ENCODE measurements at regions not wholly inside any gene's neighbourhood (a gene's known extent, or its start where the extent isn't known, plus 50 kb on each side); places are given as distances from the start of the nearest gene placed in this dataset.
"Not testable (repeated sequence)": the region's sequence is repeated elsewhere in the genome, so short reads cannot be mapped to it uniquely, and the experiment has no call there.

DNA sequence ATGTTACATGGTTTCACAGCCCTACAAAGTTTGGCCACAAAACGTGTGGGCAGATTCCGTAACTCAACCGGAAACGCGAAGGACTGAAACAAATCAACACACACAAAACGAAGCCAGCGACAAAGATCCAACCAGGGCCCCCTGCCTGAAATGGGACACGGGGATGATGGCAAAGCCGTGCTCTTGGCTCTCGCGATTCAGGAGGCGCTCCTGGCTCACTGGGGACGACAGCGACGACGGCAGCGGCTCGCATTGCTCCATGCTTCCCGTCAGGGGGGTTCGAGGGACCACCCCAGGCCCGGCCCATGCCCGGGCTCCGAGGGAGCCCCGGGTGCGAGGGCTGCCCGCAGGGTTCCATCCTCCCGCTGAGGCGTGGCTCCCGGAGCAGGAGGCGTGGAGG, 4786.8 kb upstream of the OR11H1 start:
- H3K27ac Mint-ChIP-seq (ENCODE audit: unreplicated experiment): no peak overlapping the region
- peaks cover 33% of the 10 kb centered on the region for H3K9me3 Mint-ChIP-seq
- H3K4me3 Mint-ChIP-seq: no peak overlapping the region
- H3K27me3 Mint-ChIP-seq (ENCODE audit: low read depth): no peaks in the 10 kb centered on the region
- H3K4me1 Mint-ChIP-seq: no peaks in the 10 kb centered on the region
- TF ChIP-seq CTCF (conservative IDR thresholded peaks at IDR 0.05): no peak
- DNase-seq (ENCODE audit: low read depth, low spot score): no peak
- peaks cover 29% of the 10 kb centered on the region for H3K36me3 Mint-ChIP-seq (ENCODE audit: low read depth)

DNA sequence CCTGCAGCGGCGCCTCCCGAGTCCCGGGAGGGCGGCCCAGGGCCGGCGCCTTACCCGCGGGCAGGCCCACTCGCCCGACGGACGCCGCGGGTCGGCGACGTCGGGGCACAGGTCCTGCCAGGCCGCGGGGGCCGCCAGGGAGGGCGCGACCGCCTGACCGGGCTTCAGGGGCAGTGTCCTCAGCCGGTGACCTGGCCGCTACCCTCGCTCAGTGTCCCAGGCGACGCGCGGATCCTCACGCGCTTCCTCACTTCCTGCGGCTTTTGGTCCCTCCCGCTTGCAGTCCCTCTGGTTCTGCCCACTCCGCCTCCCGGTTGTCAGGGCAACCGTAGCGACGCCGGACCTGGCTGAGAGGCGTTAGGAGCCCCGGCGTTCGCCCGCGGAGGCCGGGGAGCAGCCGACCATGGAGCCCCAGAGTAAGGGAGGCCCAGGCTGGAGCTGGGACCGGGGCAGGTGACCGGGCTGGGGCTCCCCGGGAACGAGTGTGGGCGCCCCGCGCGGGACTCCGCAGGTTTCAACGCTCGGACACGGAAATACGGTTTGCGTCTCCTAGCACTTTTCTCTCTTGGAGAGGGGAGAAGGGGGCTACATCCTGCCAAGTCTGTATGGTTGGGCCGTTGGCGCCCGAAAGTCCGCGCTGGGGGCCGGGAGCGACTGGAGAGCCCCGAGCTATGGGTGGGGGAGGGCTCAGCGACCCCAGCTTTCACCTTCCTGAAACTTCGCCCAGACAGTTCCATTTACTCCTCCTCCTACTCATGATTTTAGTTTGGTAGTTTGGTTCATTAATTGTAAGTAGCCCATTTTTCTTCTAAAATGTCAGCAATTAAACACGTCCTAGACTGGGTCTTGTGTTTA, 4786.0 kb upstream of the OR11H1 start:
- not testable (repeated sequence) for DNase-seq (ENCODE audit: low read depth, low spot score); H3K4me3 Mint-ChIP-seq; H3K27ac Mint-ChIP-seq (ENCODE audit: unreplicated experiment); H3K27me3 Mint-ChIP-seq (ENCODE audit: low read depth); H3K4me1 Mint-ChIP-seq
- H3K36me3 Mint-ChIP-seq (ENCODE audit: low read depth): peaks cover 31% of the 10 kb centered on the region
- peaks cover 36% of the 10 kb centered on the region for H3K9me3 Mint-ChIP-seq

DNA sequence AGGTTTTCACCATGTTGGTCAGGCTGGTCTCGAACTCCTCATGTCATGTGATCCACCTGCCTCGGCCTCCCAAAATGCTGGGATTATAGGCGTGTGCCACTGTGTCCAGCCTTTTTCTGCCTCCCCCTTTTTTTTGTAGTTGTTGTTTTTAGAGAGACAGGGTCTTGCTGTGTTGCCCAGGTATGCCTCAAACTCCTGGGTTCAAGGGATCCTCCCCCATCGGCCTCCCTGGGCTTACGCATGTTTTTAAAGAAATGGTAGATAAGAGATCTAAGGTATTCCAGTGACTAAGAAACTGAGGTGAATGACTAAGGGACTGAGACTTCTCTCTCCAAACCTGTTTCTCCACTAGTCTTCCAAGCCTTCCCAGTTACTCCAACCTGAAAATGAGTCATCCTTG, 4781.6 kb upstream of the OR11H1 start:
- H3K4me3 Mint-ChIP-seq; H3K27ac Mint-ChIP-seq (ENCODE audit: unreplicated experiment); H3K27me3 Mint-ChIP-seq (ENCODE audit: low read depth); H3K4me1 Mint-ChIP-seq; DNase-seq (ENCODE audit: low read depth, low spot score): not testable (repeated sequence)
- H3K36me3 Mint-ChIP-seq (ENCODE audit: low read depth): peaks cover 23% of the 10 kb centered on the region
- peaks cover 31% of the 10 kb centered on the region for H3K9me3 Mint-ChIP-seq

DNA sequence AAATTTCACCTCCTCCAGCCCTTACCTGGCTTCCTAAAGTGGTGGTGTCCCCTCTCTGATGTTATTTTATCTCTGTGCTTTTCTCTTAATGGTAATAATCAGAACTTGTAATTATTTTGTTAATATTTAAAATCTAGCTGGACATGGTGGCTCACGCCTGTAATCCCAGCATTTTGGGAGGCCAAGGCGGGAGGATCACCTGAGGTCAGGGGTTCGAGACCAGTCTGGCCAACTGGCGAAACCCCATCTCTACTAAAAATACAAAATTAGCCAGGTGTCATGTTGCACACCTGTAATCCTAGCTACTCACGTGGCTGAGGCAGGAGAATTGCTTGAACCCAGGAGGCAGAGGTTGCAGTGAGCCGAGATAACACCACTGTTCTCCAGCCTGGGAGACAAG, 4780.8 kb upstream of the OR11H1 start:
- peaks cover 34% of the 10 kb centered on the region for H3K9me3 Mint-ChIP-seq
- H3K4me1 Mint-ChIP-seq; H3K27ac Mint-ChIP-seq (ENCODE audit: unreplicated experiment); H3K4me3 Mint-ChIP-seq; H3K27me3 Mint-ChIP-seq (ENCODE audit: low read depth); DNase-seq (ENCODE audit: low read depth, low spot score): not testable (repeated sequence)
- peaks cover 23% of the 10 kb centered on the region for H3K36me3 Mint-ChIP-seq (ENCODE audit: low read depth)

DNA sequence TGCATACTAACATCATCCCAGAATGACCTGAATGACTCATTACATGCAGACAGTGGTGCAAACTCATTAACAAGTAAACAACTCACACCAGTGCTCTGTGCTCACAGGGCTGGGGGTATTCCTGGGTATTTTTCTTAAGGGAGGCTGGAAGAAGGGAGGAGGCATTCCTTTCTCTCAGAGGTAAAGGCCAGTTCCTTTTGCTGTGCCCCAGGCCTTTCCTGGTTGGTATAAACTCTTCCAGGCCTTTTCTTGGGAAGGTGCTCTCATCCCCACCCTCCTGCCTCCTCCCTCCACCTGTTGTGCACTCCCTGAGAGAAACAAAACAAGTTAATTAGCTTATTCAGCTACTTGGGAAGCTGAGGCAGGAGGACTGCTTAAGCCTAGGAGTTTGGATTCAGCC, 4779.2 kb upstream of the OR11H1 start:
- not testable (repeated sequence) for H3K27ac Mint-ChIP-seq (ENCODE audit: unreplicated experiment); H3K4me3 Mint-ChIP-seq; H3K27me3 Mint-ChIP-seq (ENCODE audit: low read depth); DNase-seq (ENCODE audit: low read depth, low spot score); H3K4me1 Mint-ChIP-seq
- H3K9me3 Mint-ChIP-seq: peaks cover 29% of the 10 kb centered on the region
- peaks cover 17% of the 10 kb centered on the region for H3K36me3 Mint-ChIP-seq (ENCODE audit: low read depth)

GRCh38 chr22:10749423-10749822, 4778.6 kb upstream of the OR11H1 start:
- peaks cover 29% of the 10 kb centered on the region for H3K9me3 Mint-ChIP-seq

GRCh38 chr22:10753566-10753965, 4774.4 kb upstream of the OR11H1 start:
- not testable (repeated sequence) for DNase-seq (ENCODE audit: low read depth, low spot score); H3K27me3 Mint-ChIP-seq (ENCODE audit: low read depth); H3K4me1 Mint-ChIP-seq; H3K27ac Mint-ChIP-seq (ENCODE audit: unreplicated experiment); H3K4me3 Mint-ChIP-seq
- Mint-ChIP-seq H3K9me3 (peaks cover 28% of the 10 kb centered on the region), H3K36me3 (ENCODE audit: low read depth) (peaks cover 13% of the 10 kb centered on the region)

More at GRCh38 chr22:10749423-10749822, 4778.6 kb upstream of the OR11H1 start:
- H3K36me3 Mint-ChIP-seq (ENCODE audit: low read depth): peaks cover 15% of the 10 kb centered on the region
- not testable (repeated sequence) for DNase-seq (ENCODE audit: low read depth, low spot score); H3K27ac Mint-ChIP-seq (ENCODE audit: unreplicated experiment); H3K27me3 Mint-ChIP-seq (ENCODE audit: low read depth); H3K4me3 Mint-ChIP-seq; H3K4me1 Mint-ChIP-seq

DNA sequence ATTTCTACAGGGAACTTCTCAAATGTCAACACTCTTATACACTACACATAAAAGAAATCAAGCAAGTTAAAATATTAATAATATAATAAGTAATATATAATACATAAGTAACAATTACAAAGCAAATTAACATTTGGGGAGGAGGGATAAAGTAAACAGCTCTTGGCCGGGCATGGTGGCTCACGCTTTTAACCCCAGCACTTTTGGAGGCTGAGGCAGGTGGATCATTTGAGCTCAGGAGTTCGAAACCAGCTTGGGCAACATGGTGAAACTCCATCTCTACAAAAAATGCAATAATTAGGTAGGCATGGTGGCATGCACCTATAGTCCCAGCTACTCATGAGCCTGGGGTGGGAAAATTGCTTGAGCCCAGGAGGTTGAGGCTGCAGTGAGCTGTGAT, 4772.6 kb upstream of the OR11H1 start:
- H3K27me3 Mint-ChIP-seq (ENCODE audit: low read depth); H3K4me1 Mint-ChIP-seq; H3K27ac Mint-ChIP-seq (ENCODE audit: unreplicated experiment); H3K36me3 Mint-ChIP-seq (ENCODE audit: low read depth); H3K4me3 Mint-ChIP-seq; DNase-seq (ENCODE audit: low read depth, low spot score): not testable (repeated sequence)
- peaks cover 24% of the 10 kb centered on the region for H3K9me3 Mint-ChIP-seq

GRCh38 chr22:10760418-10760817, 4767.6 kb upstream of the OR11H1 start:
- H3K36me3 Mint-ChIP-seq (ENCODE audit: low read depth): peaks cover 12% of the 10 kb centered on the region
- peaks cover 16% of the 10 kb centered on the region for H3K9me3 Mint-ChIP-seq
- not testable (repeated sequence) for H3K4me3 Mint-ChIP-seq; DNase-seq (ENCODE audit: low read depth, low spot score); H3K27ac Mint-ChIP-seq (ENCODE audit: unreplicated experiment); H3K4me1 Mint-ChIP-seq; H3K27me3 Mint-ChIP-seq (ENCODE audit: low read depth)

DNA sequence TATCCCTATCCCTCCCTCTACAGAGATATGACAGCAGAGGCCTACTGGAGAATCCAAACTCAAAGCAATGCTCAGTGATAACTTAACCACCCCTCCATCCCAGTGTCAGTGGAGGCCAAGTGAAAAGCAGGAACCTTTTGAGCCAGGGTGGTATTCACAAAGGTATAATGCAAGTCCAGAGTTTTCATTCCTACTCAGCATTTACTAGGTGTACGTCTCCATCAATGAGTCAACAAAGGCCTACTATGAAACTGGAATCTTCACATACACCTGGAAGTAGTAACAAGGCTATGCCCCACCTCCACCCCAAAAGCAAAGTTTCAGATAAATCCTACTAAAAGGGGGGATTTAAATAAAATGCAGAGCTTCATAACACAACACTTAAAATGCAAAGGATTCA, 4761.7 kb upstream of the OR11H1 start:
- peaks cover 17% of the 10 kb centered on the region for H3K9me3 Mint-ChIP-seq

DNA sequence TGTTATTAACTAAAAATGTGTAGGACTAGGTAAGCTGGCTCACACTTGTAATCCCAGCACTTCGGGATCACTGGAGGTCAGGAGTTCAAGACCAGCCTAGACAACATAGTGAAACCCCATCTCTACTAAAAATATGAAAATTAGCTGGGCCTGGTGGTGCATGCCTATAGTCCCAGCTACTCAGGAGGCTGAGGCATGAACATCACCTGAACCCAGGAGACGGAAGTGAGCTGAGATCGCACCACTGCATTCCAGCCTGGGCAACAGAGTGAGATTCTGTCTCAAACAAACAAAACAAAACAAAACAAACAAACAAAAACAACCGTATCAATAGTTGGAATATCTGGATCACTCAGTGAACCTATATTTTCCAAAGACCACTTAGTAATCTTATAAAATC, 4759.1 kb upstream of the OR11H1 start:
- Mint-ChIP-seq H3K9me3 (peaks cover 16% of the 10 kb centered on the region), H3K36me3 (ENCODE audit: low read depth) (peaks cover 15% of the 10 kb centered on the region)
- DNase-seq (ENCODE audit: low read depth, low spot score); H3K27ac Mint-ChIP-seq (ENCODE audit: unreplicated experiment); H3K27me3 Mint-ChIP-seq (ENCODE audit: low read depth); H3K4me1 Mint-ChIP-seq; H3K4me3 Mint-ChIP-seq: not testable (repeated sequence)

More for the DNA sequence above, 4761.7 kb upstream of the OR11H1 start:
- not testable (repeated sequence) for H3K4me1 Mint-ChIP-seq; H3K27me3 Mint-ChIP-seq (ENCODE audit: low read depth); DNase-seq (ENCODE audit: low read depth, low spot score); H3K4me3 Mint-ChIP-seq; H3K27ac Mint-ChIP-seq (ENCODE audit: unreplicated experiment)
- H3K36me3 Mint-ChIP-seq (ENCODE audit: low read depth): peaks cover 14% of the 10 kb centered on the region

- Mint-ChIP-seq H3K36me3 (ENCODE audit: low read depth) (peaks cover 18% of the 10 kb centered on the region), H3K9me3 (peaks cover 23% of the 10 kb centered on the region)
- not testable (repeated sequence) for DNase-seq (ENCODE audit: low read depth, low spot score); H3K27me3 Mint-ChIP-seq (ENCODE audit: low read depth); H3K27ac Mint-ChIP-seq (ENCODE audit: unreplicated experiment); H3K4me3 Mint-ChIP-seq; H3K4me1 Mint-ChIP-seq
These were observed 4756.2 kb upstream of the OR11H1 start for GRCh38 chr22:10771744-10772143.

DNA sequence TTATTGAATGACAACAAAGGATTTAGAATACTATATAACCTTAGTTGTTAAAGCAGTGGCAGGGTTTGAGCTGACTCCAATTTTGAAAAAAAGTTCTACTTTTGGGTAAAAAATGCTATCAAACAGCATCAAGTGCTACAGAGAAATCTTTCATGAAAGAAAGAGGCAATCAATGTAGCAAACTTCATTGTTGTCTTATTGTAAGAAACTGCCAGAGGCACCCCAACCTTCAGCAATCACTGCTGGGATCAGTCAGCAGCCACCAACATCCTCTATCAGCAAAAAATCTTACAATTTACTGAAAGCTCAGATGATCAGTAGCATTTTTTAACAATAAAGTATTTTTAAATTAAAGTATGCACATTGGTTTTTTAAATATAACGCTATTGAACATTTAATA, 4754.7 kb upstream of the OR11H1 start:
- DNase-seq (ENCODE audit: low read depth, low spot score); H3K27ac Mint-ChIP-seq (ENCODE audit: unreplicated experiment); H3K4me1 Mint-ChIP-seq; H3K4me3 Mint-ChIP-seq; H3K27me3 Mint-ChIP-seq (ENCODE audit: low read depth): not testable (repeated sequence)
- Mint-ChIP-seq H3K9me3 (peaks cover 25% of the 10 kb centered on the region), H3K36me3 (ENCODE audit: low read depth) (peaks cover 22% of the 10 kb centered on the region)

Data from neural crest cell (in vitro differentiated cells).